ENCODE measurements at regions not wholly inside any gene's neighbourhood (a gene's known extent, or its start where the extent isn't known, plus 50 kb on each side); places are given as distances from the start of the nearest gene placed in this dataset.

- Histone ChIP-seq H3K79me2 (ENCODE audit: insufficient read depth, low read length) (no peaks in the 10 kb centered on the region), H3K9me2 (replicated peaks; ENCODE audit: insufficient read depth, low read length) (no peaks in the 10 kb centered on the region), H4K20me1 (ENCODE audit: low read depth, low read length) (no peaks in the 10 kb centered on the region), H3K9ac (ENCODE audit: low read length) (no peak overlapping the region), H3K27ac (ENCODE audit: low read depth, low read length) (no peak overlapping the region), H3K9me3 (ENCODE audit: insufficient read depth, low read length) (no peaks in the 10 kb centered on the region), H3K27me3 (ENCODE audit: low read length) (no peaks in the 10 kb centered on the region), H3K36me3 (ENCODE audit: low read length) (no peaks in the 10 kb centered on the region), H3K4me3 (ENCODE audit: insufficient read depth, low read length, poor library complexity, severe bottlenecking) (no peak overlapping the region), H3F3A (ENCODE audit: insufficient read depth) (no peaks in the 10 kb centered on the region), H2AFZ (ENCODE audit: low read depth, low read length, severe bottlenecking) (no peak overlapping the region), H3K4me2 (ENCODE audit: low read depth, low read length, poor library complexity, severe bottlenecking) (no peak overlapping the region)
- TF ChIP-seq EZH2phosphoT487 (conservative IDR thresholded peaks at IDR 0.05; ENCODE audit: low read length) (no peak), CTCF (IDR thresholded peaks at IDR 0.05; ENCODE audit: insufficient read depth, low read length, poor library complexity, severe bottlenecking) (no peak)
These were observed 652.8 kb upstream of the PFKP start for GRCh38 chr10:2414562-2414961.

GRCh38 chr10:2414039-2414438 lies 653.3 kb upstream of the PFKP start:
- Histone ChIP-seq H3K27me3 (ENCODE audit: low read length) (no peaks in the 10 kb centered on the region), H3K27ac (ENCODE audit: low read depth, low read length) (no peak overlapping the region), H3K9me3 (ENCODE audit: insufficient read depth, low read length) (no peaks in the 10 kb centered on the region), H3K4me3 (ENCODE audit: insufficient read depth, low read length, poor library complexity, severe bottlenecking) (no peak overlapping the region), H3K9ac (ENCODE audit: low read length) (no peak overlapping the region), H2AFZ (ENCODE audit: low read depth, low read length, severe bottlenecking) (no peak overlapping the region), H3K36me3 (ENCODE audit: low read length) (no peaks in the 10 kb centered on the region), H3K4me2 (ENCODE audit: low read depth, low read length, poor library complexity, severe bottlenecking) (no peak overlapping the region), H3F3A (ENCODE audit: insufficient read depth) (no peaks in the 10 kb centered on the region), H3K79me2 (ENCODE audit: insufficient read depth, low read length) (no peaks in the 10 kb centered on the region), H3K9me2 (replicated peaks; ENCODE audit: insufficient read depth, low read length) (no peaks in the 10 kb centered on the region), H4K20me1 (ENCODE audit: low read depth, low read length) (no peaks in the 10 kb centered on the region)
- TF ChIP-seq EZH2phosphoT487 (conservative IDR thresholded peaks at IDR 0.05; ENCODE audit: low read length) (no peak), CTCF (IDR thresholded peaks at IDR 0.05; ENCODE audit: insufficient read depth, low read length, poor library complexity, severe bottlenecking) (no peak)

GRCh38 chr10:2410049-2410448 lies 657.3 kb upstream of the PFKP start:
- no peaks in the 10 kb centered on the region for H3K9me3 ChIP-seq (ENCODE audit: insufficient read depth, low read length)

More at GRCh38 chr10:2410049-2410448, 657.3 kb upstream of the PFKP start:
- no peaks in the 10 kb centered on the region for H3K79me2 ChIP-seq (ENCODE audit: insufficient read depth, low read length)
- no peaks in the 10 kb centered on the region for H3F3A ChIP-seq (ENCODE audit: insufficient read depth)
- no peaks in the 10 kb centered on the region for H3K27me3 ChIP-seq (ENCODE audit: low read length)
- TF ChIP-seq EZH2phosphoT487 (conservative IDR thresholded peaks at IDR 0.05; ENCODE audit: low read length) (no peak), CTCF (IDR thresholded peaks at IDR 0.05; ENCODE audit: insufficient read depth, low read length, poor library complexity, severe bottlenecking) (no peak)
- H3K9ac ChIP-seq (ENCODE audit: low read length): no peak overlapping the region
- H3K36me3 ChIP-seq (ENCODE audit: low read length): no peaks in the 10 kb centered on the region
- no peak overlapping the region for H3K4me3 ChIP-seq (ENCODE audit: insufficient read depth, low read length, poor library complexity, severe bottlenecking)
- no peak overlapping the region for H3K4me2 ChIP-seq (ENCODE audit: low read depth, low read length, poor library complexity, severe bottlenecking)
- H3K9me2 ChIP-seq (replicated peaks; ENCODE audit: insufficient read depth, low read length): no peaks in the 10 kb centered on the region
- no peak overlapping the region for H2AFZ ChIP-seq (ENCODE audit: low read depth, low read length, severe bottlenecking)
- H4K20me1 ChIP-seq (ENCODE audit: low read depth, low read length): no peaks in the 10 kb centered on the region
- no peak overlapping the region for H3K27ac ChIP-seq (ENCODE audit: low read depth, low read length)

All from SU-DHL-6 (cell line).